Non-pigmented ciliary epithelial cell (primary cell): ENCODE measurements at regions not wholly inside any gene's neighbourhood (a gene's known extent, or its start where the extent isn't known, plus 50 kb on each side); places are given as distances from the start of the nearest gene placed in this dataset.
"Not testable (repeated sequence)": the region's sequence is repeated elsewhere in the genome, so short reads cannot be mapped to it uniquely, and the experiment has no call there.

Source experiments
- DNase-seq: peaks from one replicate; pipeline ENCODE4 v3.0.0-alpha.2; 2010; ENCODE audit warnings: low read depth

GRCh38 chr3:152667267-152667666 lies 167.7 kb upstream of the P2RY1 start:
- no peak for DNase-seq

- no peak for DNase-seq
These were observed 165.4 kb upstream of the P2RY1 start for GRCh38 chr3:152669560-152669959.

- DNase-seq: no peak
These were observed 163.2 kb upstream of the P2RY1 start for GRCh38 chr3:152671446-152672319.

GRCh38 chr3:152672320-152672649 lies 162.6 kb upstream of the P2RY1 start:
- DNase-seq: no peak

GRCh38 chr3:152676810-152677379 lies 158.0 kb upstream of the P2RY1 start:
- DNase-seq: no peak

GRCh38 chr3:152677491-152677890 lies 157.4 kb upstream of the P2RY1 start:
- no peak for DNase-seq

GRCh38 chr3:152682477-152682876 lies 152.5 kb upstream of the P2RY1 start:
- no peak for DNase-seq

GRCh38 chr3:152683521-152683999 lies 151.4 kb upstream of the P2RY1 start:
- DNase-seq: no peak

GRCh38 chr3:152684279-152684678 lies 150.7 kb upstream of the P2RY1 start:
- DNase-seq: no peak

- no peak for DNase-seq
These were observed 146.6 kb upstream of the P2RY1 start for GRCh38 chr3:152688313-152688712.

GRCh38 chr3:152692326-152692725 lies 142.6 kb upstream of the P2RY1 start:
- DNase-seq: not testable (repeated sequence)

GRCh38 chr3:152693521-152694250 lies 141.2 kb upstream of the P2RY1 start:
- DNase-seq: not testable (repeated sequence)

GRCh38 chr3:152695840-152696239 lies 139.1 kb upstream of the P2RY1 start:
- no peak for DNase-seq

GRCh38 chr3:152696962-152697361 lies 138.0 kb upstream of the P2RY1 start:
- DNase-seq: no peak

GRCh38 chr3:152703245-152703890 lies 131.6 kb upstream of the P2RY1 start:
- DNase-seq: no peak

- no peak for DNase-seq
These were observed 127.8 kb upstream of the P2RY1 start for GRCh38 chr3:152706991-152707713.

GRCh38 chr3:152709659-152710058 lies 125.3 kb upstream of the P2RY1 start:
- no peak for DNase-seq

GRCh38 chr3:152710549-152710948 lies 124.4 kb upstream of the P2RY1 start:
- DNase-seq: no peak

GRCh38 chr3:152713989-152714388 lies 120.9 kb upstream of the P2RY1 start:
- DNase-seq: no peak

- DNase-seq: no peak
These were observed 120.4 kb upstream of the P2RY1 start for GRCh38 chr3:152714507-152714906.

- DNase-seq: no peak
These were observed 117.7 kb upstream of the P2RY1 start for GRCh38 chr3:152717252-152717651.

- no peak for DNase-seq
These were observed 116.1 kb upstream of the P2RY1 start for GRCh38 chr3:152718810-152719209.
